GM21786 (cell line): ENCODE measurements at regions not wholly inside any gene's neighbourhood (a gene's known extent, or its start where the extent isn't known, plus 50 kb on each side); places are given as distances from the start of the nearest gene placed in this dataset.

Source experiments
- ATAC-seq: cut with Tn5 transposase; IDR thresholded peaks from one replicate; pipeline ENCODE4 v1.9.1; 2021; ENCODE audit not compliant: unreplicated experiment

DNA sequence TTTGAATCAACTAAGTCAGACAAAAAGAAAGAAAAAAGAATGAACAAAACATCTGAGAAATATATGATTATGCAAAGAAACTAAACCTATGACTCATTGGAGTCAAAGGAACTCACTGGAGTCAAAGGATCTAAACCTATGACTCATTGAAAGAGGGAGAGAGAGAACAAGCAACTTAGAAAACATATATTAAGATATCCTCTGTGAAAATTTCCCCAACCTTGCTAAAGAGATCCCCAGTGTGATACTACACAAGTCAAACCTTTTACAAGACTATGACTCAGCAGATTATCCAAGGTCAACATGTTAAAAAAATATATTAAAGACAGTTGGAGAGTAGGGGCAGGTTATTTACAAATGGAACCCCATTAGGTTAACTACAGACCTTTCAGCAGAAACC is 1538.3 kb downstream of the NCAM2 start:
- no peak for ATAC-seq

DNA sequence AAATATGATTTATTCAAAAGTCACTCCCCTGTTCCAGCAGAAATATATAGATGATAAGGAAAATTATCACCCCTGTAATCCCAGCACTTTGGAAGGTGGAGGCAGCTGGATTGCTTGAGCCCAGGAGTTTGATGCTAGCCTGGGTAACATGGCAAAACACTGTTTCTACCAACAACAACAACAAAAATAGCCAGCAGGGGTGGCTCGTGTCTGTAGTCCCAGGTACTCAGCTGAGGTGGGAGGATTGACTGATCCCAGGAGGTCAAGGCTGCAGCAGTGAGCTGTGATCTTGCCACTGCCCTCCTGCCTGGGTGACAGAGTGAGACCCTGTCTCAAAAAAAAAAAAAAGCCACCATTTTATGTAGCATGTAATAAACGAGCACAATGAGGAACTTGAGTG is 1546.5 kb downstream of the NCAM2 start:
- ATAC-seq = no peak

DNA sequence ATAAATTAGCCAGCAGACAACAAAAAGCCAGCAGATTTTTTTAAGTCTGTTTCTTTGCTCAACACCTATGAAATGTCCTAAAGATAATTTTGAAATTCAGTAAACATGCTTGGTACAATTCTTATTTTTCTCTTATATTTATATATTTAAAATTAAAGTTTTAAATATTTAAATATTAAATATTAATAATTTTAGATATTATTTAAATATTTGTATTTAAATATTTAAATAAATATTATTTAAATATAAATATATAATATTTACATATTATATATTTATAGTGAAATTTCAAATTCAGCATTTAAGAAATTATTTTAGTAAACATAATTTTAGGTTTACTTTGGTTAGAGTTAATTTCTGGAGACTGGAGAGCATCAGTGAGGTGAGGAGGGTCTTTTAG is 1554.2 kb downstream of the NCAM2 start:
- no peak for ATAC-seq

DNA sequence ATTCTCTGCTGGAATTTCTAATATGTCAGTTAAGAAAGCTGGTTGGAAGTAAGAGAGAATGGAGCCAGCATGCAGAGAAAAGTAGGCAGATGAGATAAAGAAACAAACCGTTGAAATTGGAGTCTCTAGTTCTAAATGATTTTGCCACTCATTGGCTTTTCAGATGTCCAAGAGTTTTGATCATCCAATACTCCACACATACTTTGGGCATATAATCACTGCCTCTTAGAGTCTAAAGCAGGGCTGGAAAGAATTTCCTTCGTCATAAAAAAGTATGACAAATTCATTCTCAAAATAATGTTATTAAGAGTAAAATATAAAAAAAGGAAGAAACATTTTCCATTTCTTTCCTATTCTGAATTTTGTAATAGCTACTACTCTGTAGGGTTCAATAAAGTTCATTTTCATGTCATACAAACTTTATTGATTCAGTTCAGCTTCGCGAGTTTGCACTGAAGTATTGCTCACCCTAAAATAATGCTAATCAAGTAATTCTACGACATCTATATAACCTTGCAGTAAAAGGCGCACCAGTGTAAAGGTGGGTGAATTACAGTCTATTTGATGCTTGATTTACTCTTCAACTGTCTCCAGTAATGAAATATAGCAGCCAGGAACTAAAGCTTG is 1556.6 kb downstream of the NCAM2 start:
- no peak for ATAC-seq

DNA sequence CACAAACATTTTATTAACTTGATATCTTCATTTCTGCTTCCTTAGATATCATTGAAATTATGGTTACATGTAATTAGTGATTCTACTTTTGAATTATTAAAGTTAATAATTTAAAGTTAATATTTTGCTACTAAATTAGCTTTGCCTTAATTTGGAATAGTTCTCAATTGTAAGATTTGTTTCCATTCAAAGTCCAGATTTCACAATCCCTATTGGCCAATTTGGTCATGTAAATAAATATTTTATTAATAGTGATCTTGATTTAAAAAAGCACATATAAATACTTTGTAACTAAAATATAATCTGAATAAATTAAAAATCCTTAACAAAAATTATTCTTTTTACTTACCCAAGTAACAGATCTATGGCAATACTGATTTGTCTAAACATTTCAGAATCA is 1558.6 kb downstream of the NCAM2 start:
- no peak for ATAC-seq

DNA sequence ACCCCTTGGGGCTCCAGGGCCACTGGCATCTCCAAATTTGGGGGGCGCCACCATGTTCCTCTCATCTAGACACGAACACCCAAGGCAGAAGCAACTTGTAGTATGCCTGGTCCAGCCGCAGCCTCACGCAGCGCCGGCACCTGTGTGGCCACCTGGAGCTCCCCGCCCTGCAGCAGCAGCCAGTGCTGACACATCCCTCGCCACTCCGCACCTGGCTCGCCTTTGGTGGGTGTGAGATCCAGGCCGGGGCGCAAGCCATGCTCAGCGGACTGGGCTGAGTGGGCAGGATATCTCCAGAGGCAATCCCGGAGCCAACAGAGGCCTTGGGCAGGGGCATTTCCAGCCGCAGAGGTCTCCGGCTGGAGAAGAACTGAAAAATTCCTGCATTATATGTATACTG is 1563.7 kb downstream of the NCAM2 start:
- no peak for ATAC-seq

DNA sequence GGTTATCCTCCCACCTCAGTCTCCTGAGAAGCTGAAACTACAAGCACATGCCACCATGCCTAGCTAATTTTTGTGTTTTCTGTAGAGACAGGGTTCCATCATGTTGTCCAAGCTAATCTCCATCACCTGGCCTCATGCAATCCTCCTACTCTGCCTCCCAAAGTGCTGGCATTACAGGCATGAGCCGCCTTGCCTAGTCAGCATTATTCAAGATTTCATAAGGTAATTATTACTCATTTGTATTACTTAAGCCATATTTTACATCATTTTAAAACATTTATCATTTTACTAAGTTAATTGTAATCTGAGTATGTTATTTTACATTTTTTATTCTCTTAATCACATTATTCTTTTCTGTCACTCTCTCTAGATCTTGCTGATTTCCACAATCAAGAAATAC is 1575.6 kb downstream of the NCAM2 start:
- no peak for ATAC-seq

DNA sequence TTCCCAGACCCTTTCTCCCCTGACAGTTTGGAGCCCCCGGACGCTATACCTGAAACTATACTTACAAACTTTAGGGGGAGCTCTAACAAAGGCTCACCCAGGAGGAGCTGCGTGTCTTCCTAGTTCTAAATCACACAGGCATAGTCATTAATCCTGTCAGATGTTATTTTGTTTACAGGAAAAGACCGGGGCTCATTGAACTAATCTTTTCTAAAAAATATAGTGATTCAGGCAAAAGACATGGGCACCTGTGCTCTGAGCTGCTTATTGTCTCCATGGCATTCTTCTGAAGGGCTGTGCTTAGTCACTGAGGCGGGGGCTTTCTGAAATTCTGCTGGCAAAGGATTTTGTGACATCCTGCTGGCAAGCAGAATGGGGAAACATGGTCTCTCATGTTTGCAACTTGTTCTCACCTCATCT is 1577.0 kb downstream of the NCAM2 start:
- no peak for ATAC-seq

DNA sequence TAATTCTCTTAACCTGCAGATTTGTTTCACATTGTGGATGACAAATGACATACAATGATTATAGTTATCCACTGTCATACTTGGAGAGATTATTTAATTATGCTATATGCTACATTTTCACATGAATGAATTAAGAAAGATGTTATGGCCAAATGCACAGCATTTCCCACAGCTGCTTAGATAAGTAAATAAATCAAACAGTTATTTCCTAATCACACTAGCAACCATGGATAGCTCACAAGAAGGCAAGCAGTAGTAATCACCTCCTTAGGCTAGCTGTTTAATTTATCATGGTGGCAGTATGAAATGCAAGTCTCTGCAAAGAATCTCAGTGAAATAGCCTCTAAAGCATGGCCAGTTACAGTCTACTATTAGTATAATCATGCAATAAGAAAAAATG is 1581.5 kb downstream of the NCAM2 start:
- ATAC-seq = no peak

DNA sequence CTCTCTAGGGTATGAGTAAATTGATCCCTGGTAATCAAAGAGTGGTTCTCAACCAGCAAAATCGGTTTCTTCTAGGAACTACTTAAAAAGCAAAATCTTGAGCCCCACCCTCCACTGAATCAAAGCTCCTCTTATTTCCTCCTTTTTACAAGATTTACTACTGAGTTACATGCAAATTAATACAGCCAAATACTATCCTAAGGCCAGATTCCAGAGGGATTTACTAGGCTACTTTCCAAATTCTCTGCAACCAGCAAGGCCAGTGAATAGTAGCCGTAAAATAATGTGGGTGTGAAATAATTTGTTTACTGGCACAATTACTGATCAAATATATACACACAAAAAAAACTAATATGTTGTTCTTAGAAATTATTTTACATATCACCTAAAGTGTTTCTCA is 1583.8 kb downstream of the NCAM2 start:
- ATAC-seq = no peak

DNA sequence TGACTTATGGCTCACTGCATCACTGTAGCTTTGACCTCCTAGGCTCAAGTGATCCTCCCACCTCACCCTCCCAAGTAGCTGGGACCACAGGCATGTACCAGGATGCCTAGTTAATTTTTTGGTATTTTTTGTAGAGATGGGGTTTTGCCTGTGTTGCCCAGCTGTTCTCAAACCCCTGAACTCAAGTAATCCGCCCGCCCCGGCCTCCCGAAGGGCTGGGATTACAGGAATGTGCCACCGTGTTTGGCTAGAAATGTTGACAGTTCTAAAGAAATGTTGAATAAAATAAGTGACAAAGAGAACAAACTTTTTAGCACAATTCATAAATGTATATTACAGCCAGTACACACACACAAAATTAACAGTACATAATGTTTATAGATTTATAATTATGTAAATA is 1586.1 kb downstream of the NCAM2 start:
- ATAC-seq = no peak

DNA sequence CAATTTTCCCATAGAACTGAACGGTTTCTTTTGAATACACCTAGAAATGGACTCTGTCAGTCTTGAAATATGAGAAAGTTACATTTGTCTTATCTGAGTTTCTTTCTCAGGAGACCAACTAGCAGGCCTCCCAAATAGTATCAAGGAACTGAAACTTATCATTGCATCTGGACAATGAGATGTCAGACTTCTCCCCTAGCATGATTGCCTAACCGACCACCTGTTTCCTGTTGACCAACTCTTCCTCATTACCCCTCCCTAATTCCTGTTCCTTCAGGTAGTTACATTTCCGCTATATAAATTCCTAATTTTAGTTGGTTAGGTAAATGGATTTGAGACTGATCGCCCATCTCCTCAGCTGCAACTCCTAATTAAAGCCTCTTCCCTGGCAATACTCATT is 1587.3 kb downstream of the NCAM2 start:
- ATAC-seq = no peak

DNA sequence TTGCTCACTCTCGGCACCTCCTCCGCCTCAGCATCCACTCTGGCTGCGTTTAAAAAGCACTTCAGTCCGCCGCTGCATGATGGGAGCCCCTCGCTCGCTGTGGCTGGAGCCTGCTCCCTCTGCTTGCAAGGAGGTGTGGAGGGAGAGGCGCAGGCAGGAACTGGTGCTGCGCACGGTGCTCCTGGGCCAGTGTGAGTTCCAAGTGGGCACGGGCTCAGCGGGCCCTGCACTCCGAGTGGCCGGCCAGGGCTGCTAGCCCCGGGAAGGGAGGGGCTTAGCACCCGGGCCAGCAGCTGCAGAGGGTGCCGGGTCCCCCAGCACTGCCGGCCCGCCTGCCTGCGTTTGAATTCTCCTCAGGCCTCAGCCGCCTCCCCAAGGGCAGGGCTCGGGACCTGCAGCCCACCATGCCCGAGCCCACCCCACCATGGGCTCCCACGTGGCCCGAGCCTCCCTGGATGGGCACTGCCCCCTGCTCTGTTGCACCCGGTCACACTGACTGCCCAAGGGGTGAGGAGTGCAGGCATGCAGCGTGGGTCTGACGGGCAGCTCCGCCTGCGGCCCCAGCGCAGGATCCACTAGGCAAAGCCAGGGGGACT is 1599.5 kb downstream of the NCAM2 start:
- ATAC-seq = no peak

DNA sequence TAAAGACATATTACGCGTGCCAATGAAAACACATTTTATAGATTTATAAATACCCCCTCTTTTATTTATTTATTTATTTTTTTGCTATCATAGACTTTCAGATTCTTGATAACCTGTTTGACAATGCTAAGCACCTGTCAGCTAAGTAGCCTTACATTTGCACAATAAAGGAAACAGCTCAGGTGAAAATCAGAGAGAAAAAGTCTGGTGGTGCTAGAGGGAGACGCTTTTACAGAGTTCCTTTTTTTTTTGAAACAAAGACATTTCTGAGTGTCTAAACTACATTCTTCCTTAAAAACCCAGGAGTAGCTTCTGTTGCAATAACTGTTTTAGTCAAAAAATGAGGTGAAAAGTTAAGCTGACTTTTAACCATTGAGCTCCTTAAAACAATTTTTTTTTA is 1611.6 kb downstream of the NCAM2 start:
- no peak for ATAC-seq

DNA sequence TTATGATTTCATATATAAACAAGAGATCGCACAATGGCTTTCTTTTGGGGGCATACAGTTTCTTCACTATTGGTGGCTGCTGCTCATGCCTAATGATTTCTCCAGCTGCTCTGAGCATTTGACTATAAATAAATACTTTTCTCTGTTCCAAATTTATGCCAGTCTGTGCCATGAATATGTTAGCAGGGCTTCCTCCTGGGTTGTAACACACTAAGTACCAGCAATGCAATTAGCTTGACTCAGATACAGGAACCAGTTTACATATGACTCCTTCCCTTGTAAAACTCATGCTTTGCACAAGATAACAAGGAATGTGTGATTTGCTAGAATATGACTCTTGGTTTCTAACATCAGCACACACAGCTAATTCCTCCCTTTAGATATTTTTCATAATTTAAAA is 1629.7 kb downstream of the NCAM2 start:
- no peak for ATAC-seq

DNA sequence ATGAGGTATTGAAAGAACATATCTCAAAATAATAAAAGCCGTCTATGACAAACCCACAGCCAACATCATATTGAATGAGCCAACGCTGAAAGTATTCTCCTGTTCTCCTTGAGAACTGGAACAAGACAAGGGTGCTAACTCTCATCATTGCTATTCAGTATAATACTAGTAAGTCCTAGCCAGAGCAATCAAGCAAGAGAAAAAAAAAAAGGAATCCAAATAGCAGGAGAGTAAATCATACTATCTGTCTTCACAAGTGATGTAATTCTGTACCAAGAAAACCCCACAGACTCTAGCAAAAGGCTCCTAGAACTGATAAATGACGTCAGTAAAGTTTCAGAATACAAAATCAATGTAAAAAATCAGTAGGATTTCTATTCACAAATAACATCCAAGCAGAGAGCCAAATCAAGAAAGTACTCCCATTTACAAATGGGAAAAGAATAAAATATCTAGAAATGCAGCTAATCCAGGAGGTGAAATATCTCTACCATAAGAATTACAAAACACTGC is 1632.8 kb downstream of the NCAM2 start:
- ATAC-seq = no peak

DNA sequence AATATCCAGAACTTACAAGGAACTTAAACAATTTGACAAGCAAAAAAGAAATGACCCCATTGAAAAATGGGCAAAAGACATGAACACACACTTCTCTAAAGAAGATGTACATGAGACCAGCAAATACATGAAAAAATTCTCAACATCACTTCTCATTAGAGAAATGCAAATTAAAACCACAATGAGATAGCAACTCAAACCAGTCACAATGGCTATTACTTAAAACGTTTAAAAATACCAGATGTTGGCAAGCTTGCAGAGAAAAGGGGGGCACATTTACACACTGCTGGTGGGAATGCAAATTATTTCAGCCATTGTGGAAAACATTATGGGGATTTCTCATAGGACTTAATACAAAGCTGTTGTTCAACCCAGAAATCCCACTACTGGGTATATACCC is 1634.0 kb downstream of the NCAM2 start:
- ATAC-seq = no peak

DNA sequence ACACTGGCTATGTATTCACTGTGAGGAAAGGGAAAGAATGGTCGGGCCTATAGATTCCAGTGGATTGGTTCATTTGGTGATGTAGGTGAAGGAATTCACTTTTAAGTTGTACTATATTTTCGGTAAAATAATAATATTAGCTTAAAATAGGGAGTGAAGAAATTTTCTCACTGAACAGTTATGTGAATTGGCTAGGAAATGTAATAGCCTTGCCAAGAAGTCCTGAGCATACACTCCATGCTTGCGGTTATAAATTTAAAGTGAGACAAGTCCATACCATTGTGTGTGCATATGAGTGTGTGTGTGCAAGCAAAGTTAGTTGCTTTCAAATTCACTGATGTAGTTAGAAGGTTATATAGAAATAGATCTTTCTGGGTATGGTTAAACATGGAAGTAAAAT is 1651.0 kb downstream of the NCAM2 start:
- no peak for ATAC-seq

DNA sequence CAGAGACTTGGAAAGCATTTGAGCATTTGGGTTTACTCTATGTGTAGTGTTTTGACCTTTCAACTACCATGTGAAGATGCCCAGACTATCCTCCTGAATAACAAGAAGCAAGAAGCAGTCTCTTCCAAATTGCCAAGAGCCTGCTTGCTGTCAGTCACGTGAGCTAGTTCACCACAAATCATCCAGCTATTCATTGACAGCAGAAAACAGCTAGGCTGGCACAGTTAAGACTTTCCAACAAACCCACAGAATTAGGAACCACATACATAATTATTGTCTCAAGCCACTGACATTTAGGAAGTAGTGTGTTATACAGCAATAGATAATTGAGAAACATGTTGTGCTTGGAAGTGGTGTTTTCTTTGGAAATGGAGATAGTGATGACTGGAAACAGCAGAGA is 1652.0 kb downstream of the NCAM2 start:
- no peak for ATAC-seq

DNA sequence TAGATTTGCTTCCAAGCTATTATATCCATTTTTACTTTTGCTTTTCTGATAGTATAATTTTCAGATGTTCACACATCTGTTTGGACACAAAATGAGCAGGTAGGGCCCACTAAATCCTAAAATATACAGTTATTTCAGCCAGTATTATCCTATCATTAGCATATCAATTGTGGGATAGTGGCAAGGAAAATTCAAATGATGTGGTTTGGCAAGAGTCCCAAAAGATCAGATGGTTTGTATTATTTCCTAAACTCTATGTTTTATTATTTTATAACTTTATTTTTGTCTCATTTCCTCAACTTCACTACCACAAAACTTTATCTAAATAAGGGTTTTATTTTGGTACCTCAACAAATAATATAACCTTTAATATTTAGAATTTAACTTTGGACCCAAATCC is 1659.6 kb downstream of the NCAM2 start:
- no peak for ATAC-seq

DNA sequence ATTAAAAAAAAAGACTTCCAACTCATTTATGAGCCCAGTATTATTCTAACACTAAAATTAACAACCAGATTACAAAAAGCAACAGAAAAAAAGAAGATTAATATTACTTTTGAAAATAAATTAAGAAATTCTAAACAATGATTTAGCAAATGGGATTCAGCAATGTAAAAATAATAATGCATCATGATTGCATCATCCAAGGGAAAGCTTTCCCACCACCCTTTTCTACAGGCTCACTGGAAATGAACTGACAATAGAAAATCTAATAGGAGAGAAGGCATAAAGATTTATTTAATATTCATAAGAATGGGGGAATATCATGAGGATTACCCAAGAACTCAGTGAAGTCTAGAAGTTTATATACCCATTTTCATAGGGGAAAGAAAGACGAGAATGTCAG is 1671.9 kb downstream of the NCAM2 start:
- no peak for ATAC-seq

DNA sequence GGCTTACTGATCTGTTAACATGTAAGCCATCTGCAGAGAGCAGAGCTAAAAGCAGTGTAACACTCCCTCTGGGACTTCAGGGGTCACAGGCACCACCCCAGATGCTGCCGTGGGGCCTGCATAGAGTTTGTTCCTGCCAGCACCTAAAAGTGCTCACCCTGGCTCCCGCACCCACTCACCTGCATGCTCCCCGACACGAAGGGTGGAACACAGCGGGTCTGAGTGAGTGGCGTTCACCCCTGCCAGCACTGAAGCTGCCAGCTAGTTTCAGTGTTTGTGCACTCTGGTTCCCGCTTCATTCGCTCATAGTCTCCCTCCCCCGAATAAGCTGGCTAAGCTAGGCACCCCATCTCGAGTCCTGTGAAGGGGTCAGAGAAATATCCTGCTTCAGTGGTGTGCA is 1681.0 kb downstream of the NCAM2 start:
- no peak for ATAC-seq

DNA sequence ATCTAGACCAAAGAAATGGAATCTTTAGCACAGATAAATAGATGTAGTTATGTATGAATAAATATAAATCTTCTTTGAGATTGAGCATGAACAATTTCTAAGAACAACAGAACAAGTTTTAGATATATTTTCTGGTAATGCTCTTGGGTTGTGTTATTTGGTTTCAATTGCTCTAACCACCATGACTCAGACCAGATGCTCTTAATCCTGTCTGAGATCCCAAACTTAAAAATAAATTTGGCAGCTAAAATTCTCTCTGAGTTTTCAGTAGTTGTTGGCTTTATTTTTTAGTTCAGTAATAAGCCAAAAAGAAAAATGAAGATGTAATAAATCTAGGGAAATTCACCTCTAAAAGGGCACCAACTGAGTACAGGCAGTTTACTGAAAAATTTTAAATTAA is 1693.4 kb downstream of the NCAM2 start:
- ATAC-seq = no peak
